H9 (cell line): ENCODE measurements at regions not wholly inside any gene's neighbourhood (a gene's known extent, or its start where the extent isn't known, plus 50 kb on each side); places are given as distances from the start of the nearest gene placed in this dataset.
A peak's percentile ranks its signal among the peaks of the same experiment; 100 is the strongest.

Source experiments
- DNase-seq: peaks from one replicate; pipeline ENCODE4 v3.0.0-alpha.2; 2017
- H2AFZ ChIP-seq: one replicate; pipeline ENCODE4 v1.6.1; 2013; ENCODE audit warnings: mild to moderate bottlenecking, low read length, control low read depth, moderate library complexity
- H2AK5ac ChIP-seq: 2 replicates; pipeline ENCODE4 v1.6.1; 2013; ENCODE audit warnings: low read length, control low read depth, mixed read lengths; ENCODE audit not compliant: insufficient read length
- H2BK120ac ChIP-seq: one replicate; pipeline ENCODE4 v1.6.1; 2013; ENCODE audit warnings: low read depth, mild to moderate bottlenecking, low read length, control low read depth, inconsistent platforms; ENCODE audit not compliant: poor library complexity, severe bottlenecking
- H2BK12ac ChIP-seq: 2 replicates; pipeline ENCODE4 v1.6.1; 2013; ENCODE audit warnings: low read length, control low read depth, mixed read lengths, low read depth; ENCODE audit not compliant: insufficient read length
- H2BK15ac ChIP-seq: 2 replicates; pipeline ENCODE4 v1.6.1; 2013; ENCODE audit warnings: low read depth, low read length, control low read depth
- H2BK20ac ChIP-seq: one replicate; pipeline ENCODE4 v1.6.1; 2013; ENCODE audit warnings: low read depth, mild to moderate bottlenecking, low read length, control low read depth, inconsistent platforms; ENCODE audit not compliant: poor library complexity, severe bottlenecking
- H2BK5ac ChIP-seq: 2 replicates; pipeline ENCODE4 v1.6.1; 2013; ENCODE audit warnings: low read length, control low read depth, mixed read lengths; ENCODE audit not compliant: insufficient read length
- H3K14ac ChIP-seq: 2 replicates; pipeline ENCODE4 v1.6.1; 2013; ENCODE audit warnings: low read length, control low read depth; ENCODE audit not compliant: insufficient read depth
- H3K18ac ChIP-seq: 2 replicates; pipeline ENCODE4 v1.6.1; 2013; ENCODE audit warnings: low read depth, mild to moderate bottlenecking, mixed read lengths, low read length, control low read depth; ENCODE audit not compliant: insufficient read length
- H3K23ac ChIP-seq: 2 replicates; pipeline ENCODE4 v1.6.1; 2013; ENCODE audit warnings: low read length, control low read depth, mixed read lengths, low read depth; ENCODE audit not compliant: insufficient read length
- H3K23me2 ChIP-seq: 2 replicates; pipeline ENCODE4 v1.6.1; 2013; ENCODE audit warnings: low read depth, mild to moderate bottlenecking, mixed read lengths, low read length, control low read depth; ENCODE audit not compliant: insufficient read length, poor library complexity, severe bottlenecking
- H3K27ac ChIP-seq: 2 replicates; pipeline ENCODE4 v1.5.1; 2013; ENCODE audit warnings: low read length, control low read depth, mixed read lengths, low read depth; ENCODE audit not compliant: insufficient read length
- H3K27me3 ChIP-seq: 2 replicates; pipeline ENCODE4 v1.6.1; 2013; ENCODE audit warnings: low read length, control low read depth, inconsistent platforms; ENCODE audit not compliant: insufficient read depth
- H3K4ac ChIP-seq: 2 replicates; pipeline ENCODE4 v1.6.1; 2013; ENCODE audit warnings: low read depth, mild to moderate bottlenecking, control low read depth, inconsistent platforms, low read length, moderate library complexity
- H3K4me1 ChIP-seq: 2 replicates; pipeline ENCODE4 v1.6.1; 2013; ENCODE audit warnings: low read length, control low read depth, inconsistent platforms; ENCODE audit not compliant: insufficient read depth
- H3K4me2 ChIP-seq: 2 replicates; pipeline ENCODE4 v1.6.1; 2013; ENCODE audit warnings: low read length, control low read depth, mixed read lengths; ENCODE audit not compliant: insufficient read length, insufficient read depth
- H3K56ac ChIP-seq: 2 replicates; pipeline ENCODE4 v1.6.1; 2013; ENCODE audit warnings: low read depth, mild to moderate bottlenecking, mixed read lengths, low read length, control low read depth; ENCODE audit not compliant: insufficient read length
- H3K79me1 ChIP-seq: 2 replicates; pipeline ENCODE4 v1.6.1; 2013; ENCODE audit warnings: low read depth, mild to moderate bottlenecking, moderate library complexity, low read length, control low read depth, inconsistent platforms; ENCODE audit not compliant: insufficient read depth, poor library complexity, severe bottlenecking
- H3K79me2 ChIP-seq: 2 replicates; pipeline ENCODE4 v1.6.1; 2013; ENCODE audit warnings: low read length, control low read depth, inconsistent platforms; ENCODE audit not compliant: insufficient read depth
- H3K9ac ChIP-seq: 2 replicates; pipeline ENCODE4 v1.6.1; 2013; ENCODE audit warnings: low read length, control low read depth, mixed read lengths; ENCODE audit not compliant: insufficient read length; ENCODE audit errors: extremely low read depth
- H3K9me3 ChIP-seq: one replicate; pipeline ENCODE4 v1.6.1; 2013; ENCODE audit warnings: low read depth, low read length, inconsistent platforms; ENCODE audit not compliant: control insufficient read depth
- H3T11ph ChIP-seq: one replicate; pipeline ENCODE4 v1.6.1; 2013; ENCODE audit warnings: mild to moderate bottlenecking, low read length, control low read depth, inconsistent platforms
- H4K20me1 ChIP-seq: one replicate; pipeline ENCODE4 v1.6.1; 2013; ENCODE audit not compliant: control insufficient read depth, insufficient read length, insufficient read depth
- H4K5ac ChIP-seq: 2 replicates; pipeline ENCODE4 v1.6.1; 2013; ENCODE audit warnings: low read depth, mild to moderate bottlenecking, mixed read lengths, low read length, control low read depth; ENCODE audit not compliant: insufficient read length
- H4K8ac ChIP-seq: replicated peaks from 2 replicates; pipeline ENCODE4 v1.6.1; 2013; ENCODE audit warnings: low read length, control low read depth, mixed read lengths, low read depth; ENCODE audit not compliant: insufficient read length
- H4K91ac ChIP-seq: 2 replicates; pipeline ENCODE4 v1.6.1; 2013; ENCODE audit warnings: low read depth, mild to moderate bottlenecking, moderate library complexity, mixed read lengths, low read length, control low read depth; ENCODE audit not compliant: insufficient read length
- H3K27ac Mint-ChIP-seq, 3 experiments: 2 replicates in 2 of 3; 3 replicates in 1 of 3; pipeline ENCODE4 v1.8.0; 2020 to 2021; ENCODE audit warnings: mixed read lengths in 3 of 3, mild to moderate bottlenecking in 1 of 3, moderate library complexity in 1 of 3
- H3K27me3 Mint-ChIP-seq: 2 replicates; pipeline ENCODE4 v1.8.0; 2021; ENCODE audit warnings: low read depth, mild to moderate bottlenecking, moderate library complexity, mixed read lengths
- H3K36me3 Mint-ChIP-seq, 3 experiments: 2 replicates in 2 of 3; 3 replicates in 1 of 3; pipeline ENCODE4 v1.8.0; 2020 to 2021; ENCODE audit warnings: low read depth in 3 of 3, mixed read lengths in 3 of 3; ENCODE audit not compliant: insufficient read depth in 1 of 3
- H3K4me1 Mint-ChIP-seq, 2 experiments: 2 replicates each; pipeline ENCODE4 v1.8.0; 2020; ENCODE audit warnings: mixed read lengths in 2 of 2
- H3K4me3 Mint-ChIP-seq, 2 experiments: 2 replicates in 1 of 2; 3 replicates in 1 of 2; pipeline ENCODE4 v1.8.0; 2020 to 2021; ENCODE audit warnings: mild to moderate bottlenecking in 2 of 2, mixed read lengths in 2 of 2, moderate library complexity in 1 of 2
- H3K9me3 Mint-ChIP-seq, 2 experiments: 2 replicates in 1 of 2; 3 replicates in 1 of 2; pipeline ENCODE4 v1.8.0; 2020; ENCODE audit warnings: mild to moderate bottlenecking in 2 of 2, mixed read lengths in 2 of 2, moderate library complexity in 1 of 2
- WGBS: extraction: QIAGEN DNeasy Blood & Tissue Kit; methylation state at CpG from one replicate; pipeline ENCODE4 v1.1.7; 2013; ENCODE audit warnings: missing lambda C conversion rate, low lambda C conversion rate, mixed read lengths; ENCODE audit not compliant: insufficient read length; ENCODE audit errors: extremely low coverage; 5-methylcytosine and 5-hydroxymethylcytosine counted together
- TF ChIP-seq, protein P1 (sequence below): fragments of 200-600 bp; sonication (generic); conservative IDR thresholded peaks from 3 replicates; pipeline ENCODE4 v1.8.0; 2021; ENCODE audit warnings: antibody characterized with exemption, mild to moderate bottlenecking

DNA sequence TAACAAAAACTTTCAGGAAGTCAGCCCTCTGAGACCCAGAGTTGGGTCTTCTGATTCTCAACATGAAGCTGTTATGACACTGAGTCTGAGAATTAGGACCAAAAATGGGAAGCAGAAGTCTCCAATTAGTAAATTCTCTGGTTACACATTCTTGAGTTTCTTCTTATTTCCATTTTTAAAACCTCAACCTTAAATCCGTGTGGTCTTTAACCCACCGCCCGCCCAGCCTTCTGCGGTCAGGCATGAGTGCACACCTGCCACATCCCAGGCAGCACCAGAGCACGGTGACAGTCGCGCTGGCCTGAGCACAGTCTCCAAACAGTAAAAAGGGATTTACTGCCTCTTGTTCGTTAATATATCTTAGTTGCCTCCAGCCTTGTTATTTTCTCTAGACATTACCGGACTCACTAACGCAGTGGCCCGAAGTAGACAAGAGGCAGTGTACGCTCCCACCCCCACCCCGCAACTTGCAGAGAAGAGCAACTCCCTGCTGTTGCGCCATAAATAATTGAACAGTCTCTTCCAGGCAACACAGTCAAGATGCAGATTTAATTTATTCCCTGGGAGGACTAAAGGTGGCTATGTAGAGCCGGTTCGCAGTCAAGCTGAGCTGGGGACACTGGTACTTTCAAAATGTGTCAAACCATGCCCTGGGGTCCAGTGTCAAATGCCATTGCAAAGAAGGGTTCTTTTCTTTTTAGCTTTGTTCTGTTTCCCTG, 147.0 kb upstream of the CELF2 start:
- no peak overlapping the region for H3K18ac ChIP-seq
- H3K4me1 Mint-ChIP-seq, result peaks cover 20 to 21% of the 10 kb centered on the region in 2 experiments
- no peak overlapping the region for H4K8ac ChIP-seq
- H3K4me2 ChIP-seq, result no peak overlapping the region
- no peaks in the 10 kb centered on the region for H3K23me2 ChIP-seq
- H3K4me1 ChIP-seq, result peaks cover 2% of the 10 kb centered on the region; the same call in 1 of the 2 replicates
- H3K79me2 ChIP-seq, result no peaks in the 10 kb centered on the region
- H3K36me3 Mint-ChIP-seq, result no peaks in the 10 kb centered on the region
- no peak overlapping the region for H3K4ac ChIP-seq
- no peak overlapping the region for H2AFZ ChIP-seq
- no peaks in the 10 kb centered on the region for H4K20me1 ChIP-seq
- H2BK12ac ChIP-seq, result peak overlapping the region; percentile 94
- H3K9me3 ChIP-seq, result no peaks in the 10 kb centered on the region
- H3K79me1 ChIP-seq, result no peaks in the 10 kb centered on the region
- H2AK5ac ChIP-seq, result no peak overlapping the region
- H2BK120ac ChIP-seq, result no peak overlapping the region
- H4K91ac ChIP-seq, result no peak overlapping the region
- no peaks in the 10 kb centered on the region for H3K27me3 ChIP-seq
- WGBS, result no CpG with 5 or more reads among the region's 16 CpGs
- no peak overlapping the region for H2BK5ac ChIP-seq
- H3T11ph ChIP-seq, result no peak overlapping the region
- H4K5ac ChIP-seq, result no peak overlapping the region
- H3K27ac ChIP-seq, result no peak overlapping the region
- H3K56ac ChIP-seq, result peak overlapping the region; percentile 73
- H3K14ac ChIP-seq, result no peak overlapping the region; the same call in 1 of the 2 replicates
- DNase-seq, result no peak
- no peak overlapping the region for H3K4me3 Mint-ChIP-seq
- H3K23ac ChIP-seq, result no peak overlapping the region
- H3K9me3 Mint-ChIP-seq, result no peaks in the 10 kb centered on the region
- H2BK20ac ChIP-seq, result no peak overlapping the region
- H2BK15ac ChIP-seq, result no peak overlapping the region
- no peaks in the 10 kb centered on the region for H3K27me3 Mint-ChIP-seq
- no peak overlapping the region for H3K27ac Mint-ChIP-seq
- H3K9ac ChIP-seq, result no peak overlapping the region
- TF ChIP-seq, protein P1, sequence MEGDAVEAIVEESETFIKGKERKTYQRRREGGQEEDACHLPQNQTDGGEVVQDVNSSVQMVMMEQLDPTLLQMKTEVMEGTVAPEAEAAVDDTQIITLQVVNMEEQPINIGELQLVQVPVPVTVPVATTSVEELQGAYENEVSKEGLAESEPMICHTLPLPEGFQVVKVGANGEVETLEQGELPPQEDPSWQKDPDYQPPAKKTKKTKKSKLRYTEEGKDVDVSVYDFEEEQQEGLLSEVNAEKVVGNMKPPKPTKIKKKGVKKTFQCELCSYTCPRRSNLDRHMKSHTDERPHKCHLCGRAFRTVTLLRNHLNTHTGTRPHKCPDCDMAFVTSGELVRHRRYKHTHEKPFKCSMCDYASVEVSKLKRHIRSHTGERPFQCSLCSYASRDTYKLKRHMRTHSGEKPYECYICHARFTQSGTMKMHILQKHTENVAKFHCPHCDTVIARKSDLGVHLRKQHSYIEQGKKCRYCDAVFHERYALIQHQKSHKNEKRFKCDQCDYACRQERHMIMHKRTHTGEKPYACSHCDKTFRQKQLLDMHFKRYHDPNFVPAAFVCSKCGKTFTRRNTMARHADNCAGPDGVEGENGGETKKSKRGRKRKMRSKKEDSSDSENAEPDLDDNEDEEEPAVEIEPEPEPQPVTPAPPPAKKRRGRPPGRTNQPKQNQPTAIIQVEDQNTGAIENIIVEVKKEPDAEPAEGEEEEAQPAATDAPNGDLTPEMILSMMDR, result no peak
